Neural crest cell (in vitro differentiated cells): ENCODE measurements at regions not wholly inside any gene's neighbourhood (a gene's known extent, or its start where the extent isn't known, plus 50 kb on each side); places are given as distances from the start of the nearest gene placed in this dataset.

Source experiments
- DNase-seq: peaks from one replicate; pipeline ENCODE4 v3.0.0; 2021; ENCODE audit warnings: low read depth, mixed read lengths, low spot score
- H3K27ac Mint-ChIP-seq: one replicate; pipeline ENCODE4 v1.8.0; 2021; ENCODE audit warnings: mild to moderate bottlenecking, mixed read lengths; ENCODE audit not compliant: unreplicated experiment
- H3K27me3 Mint-ChIP-seq: 2 replicates; pipeline ENCODE4 v1.8.0; 2021; ENCODE audit warnings: low read depth, mild to moderate bottlenecking, mixed read lengths
- H3K36me3 Mint-ChIP-seq: 2 replicates; pipeline ENCODE4 v1.8.0; 2021; ENCODE audit warnings: low read depth, mild to moderate bottlenecking, mixed read lengths
- H3K4me1 Mint-ChIP-seq: 2 replicates; pipeline ENCODE4 v1.8.0; 2021; ENCODE audit warnings: mixed read lengths
- H3K4me3 Mint-ChIP-seq: one replicate; pipeline ENCODE4 v1.8.0; 2021; ENCODE audit warnings: mild to moderate bottlenecking, mixed read lengths
- H3K9me3 Mint-ChIP-seq: 2 replicates; pipeline ENCODE4 v1.8.0; 2021; ENCODE audit warnings: mixed read lengths
- CTCF ChIP-seq: fragments of 200-600 bp; sonication (generic); conservative IDR thresholded peaks from 2 replicates; pipeline ENCODE4 v1.5.0; 2021; ENCODE audit warnings: antibody characterized with exemption, mild to moderate bottlenecking

GRCh38 chr3:70527026-70527425 lies 214.6 kb upstream of the MDFIC2 start:
- no peak overlapping the region for H3K4me3 Mint-ChIP-seq
- H3K36me3 Mint-ChIP-seq = no peaks in the 10 kb centered on the region
- no peak for TF ChIP-seq CTCF
- H3K9me3 Mint-ChIP-seq = peaks cover 3% of the 10 kb centered on the region
- DNase-seq = no peak
- no peak overlapping the region for H3K27ac Mint-ChIP-seq
- peaks cover 3% of the 10 kb centered on the region for H3K4me1 Mint-ChIP-seq
- H3K27me3 Mint-ChIP-seq = no peaks in the 10 kb centered on the region

GRCh38 chr3:70519913-70520659 lies 207.6 kb upstream of the MDFIC2 start:
- no peak for TF ChIP-seq CTCF
- H3K27me3 Mint-ChIP-seq = no peaks in the 10 kb centered on the region
- no peak overlapping the region for H3K27ac Mint-ChIP-seq
- no peaks in the 10 kb centered on the region for H3K36me3 Mint-ChIP-seq
- DNase-seq = no peak
- no peak overlapping the region for H3K4me3 Mint-ChIP-seq
- H3K4me1 Mint-ChIP-seq = no peaks in the 10 kb centered on the region
- no peaks in the 10 kb centered on the region for H3K9me3 Mint-ChIP-seq

GRCh38 chr3:70519026-70519425 lies 206.6 kb upstream of the MDFIC2 start:
- no peaks in the 10 kb centered on the region for H3K9me3 Mint-ChIP-seq
- no peak overlapping the region for H3K27ac Mint-ChIP-seq
- H3K4me3 Mint-ChIP-seq = no peak overlapping the region
- no peaks in the 10 kb centered on the region for H3K36me3 Mint-ChIP-seq
- H3K27me3 Mint-ChIP-seq = no peaks in the 10 kb centered on the region
- H3K4me1 Mint-ChIP-seq = no peaks in the 10 kb centered on the region
- no peak for TF ChIP-seq CTCF
- DNase-seq = no peak

GRCh38 chr3:70518356-70518755 lies 205.9 kb upstream of the MDFIC2 start:
- Mint-ChIP-seq H3K9me3 (no peaks in the 10 kb centered on the region), H3K4me3 (no peak overlapping the region), H3K4me1 (no peaks in the 10 kb centered on the region), H3K27ac (no peak overlapping the region), H3K27me3 (no peaks in the 10 kb centered on the region), H3K36me3 (no peaks in the 10 kb centered on the region)
- DNase-seq = no peak
- TF ChIP-seq CTCF = no peak

GRCh38 chr3:70517124-70517890 lies 204.9 kb upstream of the MDFIC2 start:
- DNase-seq = no peak
- Mint-ChIP-seq H3K27ac (no peak overlapping the region), H3K27me3 (no peaks in the 10 kb centered on the region), H3K4me1 (no peaks in the 10 kb centered on the region), H3K36me3 (no peaks in the 10 kb centered on the region), H3K9me3 (no peaks in the 10 kb centered on the region), H3K4me3 (no peak overlapping the region)
- TF ChIP-seq CTCF = no peak
